ENCODE measurements at regions not wholly inside any gene's neighbourhood (a gene's known extent, or its start where the extent isn't known, plus 50 kb on each side); places are given as distances from the start of the nearest gene placed in this dataset.

DNA sequence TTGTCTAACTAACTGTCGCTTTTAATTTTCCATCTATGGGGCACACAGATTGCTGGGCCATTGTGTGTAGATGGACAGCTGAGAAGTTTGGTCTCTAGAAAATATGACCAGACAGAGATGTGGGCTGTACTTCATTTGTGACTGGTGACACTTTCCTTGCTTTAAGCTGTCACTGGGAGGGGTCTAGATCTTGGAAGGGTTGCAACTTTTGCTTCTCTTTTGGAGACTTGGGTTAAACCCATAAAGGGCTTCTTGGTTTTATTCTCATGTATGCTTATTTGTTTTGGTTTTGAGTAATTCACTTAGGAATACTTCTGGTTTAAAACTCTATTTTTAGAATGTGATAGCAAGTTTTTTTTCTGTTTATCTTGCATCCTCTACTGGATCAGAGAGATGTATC, 80.2 kb downstream of the ETS2 start:
- DNase-seq (ENCODE audit: low spot score): no peak

DNA sequence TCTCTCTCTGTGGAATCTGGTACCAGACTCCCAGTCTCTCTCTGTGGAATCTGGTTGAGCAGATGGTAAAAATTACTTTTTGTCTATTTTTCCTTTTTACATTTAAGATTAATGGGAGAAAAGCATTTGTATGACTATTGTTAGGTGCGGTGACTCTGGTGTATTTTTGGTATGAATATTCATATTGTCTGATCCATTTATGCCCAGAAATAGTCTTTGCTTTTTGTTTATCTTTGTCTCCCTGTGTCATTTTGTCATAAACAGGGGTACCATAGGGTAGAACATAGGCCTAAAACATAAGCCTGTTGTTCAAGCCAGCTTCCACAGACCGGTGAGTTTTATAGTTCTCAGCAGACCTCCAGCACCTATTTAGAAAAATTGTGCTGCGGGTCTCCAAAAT, 78.7 kb downstream of the ETS2 start:
- no peak for DNase-seq (ENCODE audit: low spot score)

DNA sequence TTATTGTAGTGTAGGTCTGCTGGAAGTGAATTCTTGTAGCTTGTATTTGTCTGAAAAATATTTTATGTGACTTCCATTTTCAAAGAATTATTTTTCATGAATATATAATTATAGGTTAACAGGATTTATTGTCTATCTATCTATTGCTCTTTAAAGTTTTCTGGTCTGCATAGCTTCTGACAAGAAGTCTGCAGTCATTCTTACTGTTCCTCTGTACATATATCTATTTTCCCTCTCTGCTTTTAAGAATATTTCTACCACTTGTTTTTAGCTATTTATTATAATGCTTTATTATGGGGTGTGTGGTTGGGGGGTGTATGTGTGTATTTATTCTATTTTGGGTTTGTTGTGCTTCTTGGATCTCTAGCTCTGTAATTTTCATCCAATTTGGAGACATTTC, 77.4 kb downstream of the ETS2 start:
- no peak for DNase-seq (ENCODE audit: low spot score)

GRCh38 chr21:38881131-38881530, 75.4 kb downstream of the ETS2 start:
- no peak for DNase-seq (ENCODE audit: low spot score)

GRCh38 chr21:38880577-38880966, 74.8 kb downstream of the ETS2 start:
- no peak for DNase-seq (ENCODE audit: low spot score)

- no peak for DNase-seq (ENCODE audit: low spot score)
These were observed 74.3 kb downstream of the ETS2 start for GRCh38 chr21:38879912-38880576.

DNA sequence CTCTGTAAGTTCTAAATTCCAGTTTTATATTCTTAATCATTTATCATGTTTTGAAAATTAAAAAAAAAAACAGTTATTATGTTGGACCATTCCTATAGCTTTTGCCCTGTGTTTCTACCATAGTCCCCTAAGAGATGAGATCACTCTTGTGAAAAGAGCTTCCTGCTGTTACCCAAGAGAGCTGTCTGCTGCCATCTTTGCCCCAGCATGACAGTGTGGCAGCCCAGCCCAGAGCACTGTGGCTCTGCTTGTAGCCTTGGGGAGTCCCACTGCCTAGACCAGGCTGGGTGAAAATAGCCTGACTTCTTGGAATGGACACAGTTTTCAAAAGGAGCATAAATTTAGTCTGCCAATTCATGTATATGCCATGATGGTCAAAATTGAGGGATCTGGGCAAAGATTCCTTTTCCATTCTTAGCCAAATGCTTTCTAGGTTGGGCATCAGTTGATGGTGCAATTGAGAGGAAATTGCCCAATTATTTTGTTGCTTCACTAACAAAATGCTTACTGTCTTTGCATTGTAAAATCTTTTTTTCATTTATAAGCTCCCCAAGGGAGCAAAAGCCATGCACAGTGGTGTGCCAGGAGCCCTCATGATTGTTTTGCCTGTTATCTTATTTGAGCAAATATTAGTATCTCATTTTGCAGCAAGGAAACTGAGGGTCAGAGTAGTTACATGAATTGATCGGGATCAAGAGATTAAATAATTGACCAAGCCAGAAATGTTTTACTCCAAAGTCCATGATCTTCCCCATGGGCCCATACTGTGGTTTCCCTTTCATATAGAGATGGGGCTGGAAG, 72.8 kb downstream of the ETS2 start:
- no peak for DNase-seq (ENCODE audit: low spot score)

- no peak for DNase-seq (ENCODE audit: low spot score)
These were observed 70.2 kb downstream of the ETS2 start for GRCh38 chr21:38875694-38876492.
